Memory B cell (primary cell): ENCODE measurements at regions not wholly inside any gene's neighbourhood (a gene's known extent, or its start where the extent isn't known, plus 50 kb on each side); places are given as distances from the start of the nearest gene placed in this dataset.
"Not testable (repeated sequence)": the region's sequence is repeated elsewhere in the genome, so short reads cannot be mapped to it uniquely, and the experiment has no call there.

Experiments used
- ATAC-seq: fragments of 150-1000 bp; cut with Tn5 transposase; 2 replicates; pipeline ENCODE4 v1.10.0; 2021; ENCODE audit warnings: low read depth, mild to moderate bottlenecking, moderate library complexity
- DNase-seq, 2 donors: peaks; one replicate each; pipeline ENCODE4 v3.0.0; 2022; ENCODE audit warnings: low spot score in 2 of 2
- H3K27ac Mint-ChIP-seq: one replicate; pipeline ENCODE4 v1.8.0; 2022; ENCODE audit warnings: mild to moderate bottlenecking, moderate library complexity, mixed read lengths
- H3K27me3 Mint-ChIP-seq: one replicate; pipeline ENCODE4 v1.8.0; 2022; ENCODE audit warnings: mixed read lengths
- H3K36me3 Mint-ChIP-seq: one replicate; pipeline ENCODE4 v1.8.0; 2022; ENCODE audit warnings: mild to moderate bottlenecking, mixed read lengths
- H3K4me1 Mint-ChIP-seq: one replicate; pipeline ENCODE4 v1.8.0; 2022; ENCODE audit warnings: mixed read lengths
- H3K4me3 Mint-ChIP-seq: one replicate; pipeline ENCODE4 v1.8.0; 2022; ENCODE audit warnings: mild to moderate bottlenecking, moderate library complexity, mixed read lengths
- H3K9me3 Mint-ChIP-seq: one replicate; pipeline ENCODE4 v1.8.0; 2022; ENCODE audit warnings: mixed read lengths

DNA sequence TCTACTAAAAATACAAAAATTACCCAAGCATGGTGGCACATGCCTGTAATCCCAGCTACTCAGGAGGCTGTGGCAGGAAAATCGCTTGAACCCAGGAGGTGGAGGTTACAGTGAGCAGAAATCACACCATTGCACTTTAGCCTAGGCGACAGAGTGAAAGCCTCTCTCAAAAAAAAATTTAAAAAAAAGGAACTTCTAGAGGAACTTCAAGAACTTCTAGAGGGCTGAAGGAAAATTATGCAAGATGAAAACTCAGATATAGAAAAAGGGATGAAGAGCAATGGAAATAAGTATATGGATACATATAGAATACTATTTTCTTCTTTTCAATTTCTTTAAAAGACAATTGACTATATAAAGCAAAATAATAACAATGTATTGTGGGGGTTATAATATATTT lies 51.2 kb upstream of the PRR5 start:
- H3K27ac Mint-ChIP-seq, result no peak overlapping the region
- no peaks in the 10 kb centered on the region for H3K9me3 Mint-ChIP-seq
- H3K36me3 Mint-ChIP-seq, result no peaks in the 10 kb centered on the region
- H3K4me1 Mint-ChIP-seq, result no peaks in the 10 kb centered on the region
- no peak overlapping the region for H3K4me3 Mint-ChIP-seq
- peaks cover 5% of the 10 kb centered on the region for H3K27me3 Mint-ChIP-seq
- DNase-seq (no peak), ATAC-seq (no peak)

DNA sequence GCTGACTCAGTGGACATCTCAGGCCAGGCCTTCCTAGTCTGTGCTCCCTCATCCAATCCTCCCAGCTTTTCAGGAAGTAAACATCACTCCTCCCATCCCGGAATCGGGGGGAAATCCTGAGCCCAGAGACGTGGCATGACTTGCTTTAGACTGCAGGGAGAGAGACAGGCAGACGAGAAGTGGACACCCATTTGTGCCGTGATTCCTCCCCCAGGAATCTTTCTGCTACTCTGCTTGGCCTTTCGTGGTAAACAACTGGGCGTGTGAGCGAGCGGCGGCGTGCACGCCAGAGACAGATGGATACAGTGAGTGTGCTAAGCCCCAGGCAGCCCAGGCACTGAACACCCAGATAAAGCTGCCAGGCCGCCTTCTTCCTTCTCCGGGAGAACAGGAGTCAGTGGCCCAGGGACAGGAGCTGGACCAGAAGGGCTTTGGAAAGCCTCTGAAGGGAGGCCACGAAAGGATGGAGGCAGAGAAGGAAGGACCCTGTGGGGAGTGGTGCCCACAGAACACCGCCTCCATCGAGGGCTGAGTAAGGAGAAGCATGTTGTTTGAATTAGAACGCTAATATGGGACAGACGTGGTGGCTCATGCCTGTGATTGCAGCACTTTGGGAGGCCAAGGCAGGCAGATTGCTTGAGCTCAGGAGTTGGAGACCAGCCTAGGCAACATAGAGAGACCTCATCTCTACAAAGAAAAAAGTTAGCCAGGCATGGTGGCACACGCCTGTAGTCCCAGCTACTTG lies 53.0 kb upstream of the PRR5 start:
- no peaks in the 10 kb centered on the region for H3K9me3 Mint-ChIP-seq
- no peaks in the 10 kb centered on the region for H3K4me1 Mint-ChIP-seq
- no peaks in the 10 kb centered on the region for H3K36me3 Mint-ChIP-seq
- ATAC-seq (no peak), DNase-seq (no peak)
- H3K27ac Mint-ChIP-seq, result no peak overlapping the region
- peaks cover 8% of the 10 kb centered on the region for H3K27me3 Mint-ChIP-seq
- H3K4me3 Mint-ChIP-seq, result no peak overlapping the region

DNA sequence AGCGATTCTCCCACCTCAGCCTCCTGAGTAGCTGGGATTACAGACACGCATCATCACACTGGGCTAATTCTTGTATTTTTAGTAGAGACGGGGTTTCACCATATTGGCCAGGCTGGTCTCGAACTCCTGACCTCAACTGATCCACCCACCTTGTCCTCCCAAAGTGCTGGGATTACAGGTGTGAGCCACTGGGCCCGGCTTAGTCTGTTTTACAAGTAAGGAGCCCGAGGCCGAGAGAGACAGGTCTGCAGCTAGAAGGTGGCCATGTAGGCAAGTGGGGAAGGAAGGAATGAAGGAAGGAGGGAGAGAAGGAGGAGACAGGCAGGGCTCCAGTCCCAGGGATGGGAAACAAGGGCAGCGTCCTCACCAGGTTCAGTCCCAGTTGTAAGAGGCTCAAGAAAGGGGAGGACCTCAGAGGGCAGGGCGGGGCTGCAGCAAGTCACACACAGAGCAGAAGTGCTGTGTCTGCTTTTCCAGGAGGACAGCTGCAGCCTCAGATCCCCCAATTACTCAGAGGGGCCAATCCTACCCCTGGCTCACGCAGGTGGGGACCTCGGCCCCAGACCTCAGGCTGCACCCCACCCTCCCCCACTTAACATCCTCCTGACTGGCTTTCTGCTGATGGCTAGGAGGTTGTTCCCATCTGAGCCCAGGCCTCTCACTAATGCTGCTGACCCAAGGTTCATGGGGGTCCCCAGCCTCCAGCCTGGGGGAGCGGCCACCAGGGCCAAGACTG lies 53.8 kb upstream of the PRR5 start:
- DNase-seq (no peak), ATAC-seq (no peak)
- H3K4me1 Mint-ChIP-seq, result no peaks in the 10 kb centered on the region
- H3K4me3 Mint-ChIP-seq, result no peak overlapping the region
- H3K36me3 Mint-ChIP-seq, result no peaks in the 10 kb centered on the region
- H3K9me3 Mint-ChIP-seq, result no peaks in the 10 kb centered on the region
- H3K27me3 Mint-ChIP-seq, result peaks cover 8% of the 10 kb centered on the region
- no peak overlapping the region for H3K27ac Mint-ChIP-seq

DNA sequence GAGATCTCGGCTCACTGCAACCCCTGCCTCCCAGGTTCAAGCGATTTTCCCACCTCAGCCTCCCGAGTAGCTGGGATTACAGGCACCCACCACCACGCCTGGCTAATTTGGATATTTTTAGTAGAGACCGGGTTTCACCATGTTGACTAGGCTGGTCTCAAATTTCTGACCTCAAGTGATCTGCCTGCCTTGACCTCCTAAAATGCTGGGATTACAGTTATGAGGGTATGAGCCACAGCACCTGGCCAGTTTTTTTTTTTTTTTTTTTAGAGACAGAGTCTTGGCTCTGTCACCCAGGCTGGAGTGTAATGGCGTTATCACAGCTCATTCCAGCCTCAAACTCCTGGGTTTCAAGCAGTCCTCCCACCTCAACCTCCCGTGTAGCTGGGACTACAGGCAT lies 54.9 kb upstream of the PRR5 start:
- peaks cover 10% of the 10 kb centered on the region for H3K27me3 Mint-ChIP-seq
- H3K4me1 Mint-ChIP-seq, result no peaks in the 10 kb centered on the region
- DNase-seq, result no peak
- H3K4me3 Mint-ChIP-seq, result no peak overlapping the region
- no peaks in the 10 kb centered on the region for H3K36me3 Mint-ChIP-seq
- H3K9me3 Mint-ChIP-seq, result no peaks in the 10 kb centered on the region
- no peak overlapping the region for H3K27ac Mint-ChIP-seq
- no peak for ATAC-seq

DNA sequence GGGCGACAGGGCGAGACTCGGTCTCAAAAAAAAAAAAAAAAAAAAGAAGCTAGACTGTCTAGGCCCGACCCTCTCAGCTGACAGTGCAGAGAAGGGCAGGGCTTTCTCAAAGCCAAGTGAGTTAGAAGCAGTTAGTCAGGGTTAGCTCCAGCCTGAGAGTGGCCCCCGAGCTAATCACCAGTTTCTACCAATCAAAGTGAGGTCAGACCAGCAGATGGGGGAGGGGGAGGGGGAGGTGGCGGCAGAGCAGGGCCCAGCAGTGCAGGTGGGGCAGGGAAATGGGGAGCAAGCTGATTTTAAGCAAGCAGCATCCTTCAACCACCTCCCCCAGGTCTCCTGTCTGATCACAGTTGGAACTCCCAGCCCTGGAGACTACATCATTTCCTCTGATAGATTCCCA lies 55.3 kb upstream of the PRR5 start:
- Mint-ChIP-seq H3K9me3 (no peaks in the 10 kb centered on the region), H3K27me3 (peaks cover 11% of the 10 kb centered on the region), H3K4me3 (no peak overlapping the region), H3K36me3 (no peaks in the 10 kb centered on the region), H3K27ac (no peak overlapping the region), H3K4me1 (no peaks in the 10 kb centered on the region)
- ATAC-seq, result no peak
- DNase-seq, result no peak

DNA sequence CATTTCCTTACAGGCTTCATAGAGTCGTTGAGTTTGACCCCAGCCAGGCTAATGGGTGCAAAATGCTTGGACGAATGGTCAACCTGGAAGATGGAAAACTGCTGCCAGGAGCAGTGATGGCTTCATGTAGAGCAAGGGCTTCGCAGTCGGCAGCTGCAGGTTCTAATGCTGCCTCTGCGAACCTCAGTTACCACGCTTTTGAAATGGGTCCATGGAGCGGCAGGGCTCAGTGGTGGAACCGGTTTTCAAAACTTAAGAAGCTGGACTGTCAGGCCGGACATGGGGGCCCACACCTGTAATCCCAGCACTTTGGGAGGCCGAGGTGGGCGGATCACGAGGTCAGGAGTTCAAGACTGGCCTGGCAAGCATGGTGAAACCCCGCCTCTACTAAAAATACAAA lies 55.9 kb upstream of the PRR5 start:
- Mint-ChIP-seq H3K9me3 (no peaks in the 10 kb centered on the region), H3K36me3 (no peaks in the 10 kb centered on the region), H3K27ac (no peak overlapping the region), H3K4me1 (no peaks in the 10 kb centered on the region), H3K27me3 (peaks cover 11% of the 10 kb centered on the region), H3K4me3 (no peak overlapping the region)
- DNase-seq (no peak), ATAC-seq (no peak)

DNA sequence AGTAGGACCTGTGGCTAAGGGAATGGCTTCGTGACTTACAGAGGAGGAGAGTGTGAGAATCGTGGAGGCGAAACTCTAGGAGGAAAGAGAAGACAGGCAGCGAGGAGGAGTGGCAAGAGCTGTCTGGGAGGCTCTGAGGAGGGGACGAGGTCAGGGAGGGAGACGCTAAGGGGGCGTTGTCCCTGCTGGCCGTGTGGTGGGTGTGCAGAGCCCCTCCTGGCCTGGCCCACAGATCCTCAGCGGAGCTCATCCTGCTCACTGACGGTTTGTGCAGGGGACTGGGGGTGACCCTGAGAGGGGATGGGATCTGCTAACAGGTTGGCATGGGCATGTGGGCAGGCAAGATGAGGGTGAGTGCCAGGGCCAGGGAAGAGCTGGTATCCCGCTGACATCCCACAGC lies 56.5 kb upstream of the PRR5 start:
- H3K27ac Mint-ChIP-seq, result no peak overlapping the region
- H3K27me3 Mint-ChIP-seq, result peaks cover 11% of the 10 kb centered on the region
- no peaks in the 10 kb centered on the region for H3K4me1 Mint-ChIP-seq
- ATAC-seq (no peak), DNase-seq (no peak)
- no peak overlapping the region for H3K4me3 Mint-ChIP-seq
- no peaks in the 10 kb centered on the region for H3K36me3 Mint-ChIP-seq
- no peaks in the 10 kb centered on the region for H3K9me3 Mint-ChIP-seq

DNA sequence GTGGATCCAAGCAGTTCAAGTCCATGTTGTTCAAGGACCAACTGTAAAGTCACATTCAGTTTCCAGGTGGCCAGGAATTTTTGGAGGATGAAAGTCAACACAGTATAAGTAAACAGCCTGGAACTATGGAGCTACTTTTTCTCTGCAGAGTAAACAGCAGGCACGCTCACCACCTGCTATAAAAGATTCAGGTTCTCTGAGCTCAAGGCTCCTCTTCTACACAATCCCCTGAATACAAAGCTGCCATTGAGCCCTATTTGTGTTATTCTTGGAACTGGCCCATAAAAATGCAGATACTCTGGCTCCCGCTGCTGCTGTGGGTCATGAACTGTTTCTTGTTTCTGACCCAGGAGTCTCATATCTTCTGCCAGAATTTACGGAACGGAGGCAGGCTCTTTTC lies 56.9 kb upstream of the PRR5 start:
- H3K9me3 Mint-ChIP-seq, result no peaks in the 10 kb centered on the region

DNA sequence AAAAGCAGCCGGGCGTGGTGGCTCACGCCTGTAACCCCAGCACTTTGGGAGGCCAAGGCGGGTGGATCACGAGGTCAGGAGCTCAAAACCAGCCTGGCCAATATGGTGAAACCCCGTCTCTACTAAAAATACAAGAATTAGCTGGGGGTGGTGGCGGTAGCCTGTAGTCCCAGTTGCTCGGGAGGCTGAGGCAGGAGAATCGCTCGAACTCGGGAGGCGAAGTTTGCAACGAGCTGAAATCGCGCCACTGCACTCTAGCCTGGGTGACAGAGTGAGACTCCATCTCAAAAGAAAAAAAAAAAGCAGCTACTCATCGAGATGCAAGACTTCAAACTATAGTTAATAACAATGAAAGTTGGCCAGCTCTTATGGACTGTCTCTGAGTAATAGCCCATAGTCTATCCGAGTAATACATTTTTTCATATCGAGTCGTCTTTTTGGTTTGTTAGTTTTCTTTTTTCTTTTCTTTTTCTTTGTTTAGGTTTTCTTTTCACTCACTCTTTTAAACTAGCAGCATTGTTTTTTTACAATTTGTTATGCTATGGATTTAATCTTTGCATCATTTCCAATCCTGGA lies 58.4 kb upstream of the PRR5 start:
- not testable (repeated sequence) for H3K4me1 Mint-ChIP-seq, H3K4me3 Mint-ChIP-seq, ATAC-seq, H3K27ac Mint-ChIP-seq, H3K36me3 Mint-ChIP-seq, H3K9me3 Mint-ChIP-seq, DNase-seq
- peaks cover 11% of the 10 kb centered on the region for H3K27me3 Mint-ChIP-seq

More for the DNA sequence above, 56.9 kb upstream of the PRR5 start:
- H3K4me3 Mint-ChIP-seq, result no peak overlapping the region
- no peaks in the 10 kb centered on the region for H3K36me3 Mint-ChIP-seq
- no peak for ATAC-seq
- H3K4me1 Mint-ChIP-seq, result no peaks in the 10 kb centered on the region
- H3K27me3 Mint-ChIP-seq, result peaks cover 11% of the 10 kb centered on the region
- DNase-seq, result no peak
- no peak overlapping the region for H3K27ac Mint-ChIP-seq

DNA sequence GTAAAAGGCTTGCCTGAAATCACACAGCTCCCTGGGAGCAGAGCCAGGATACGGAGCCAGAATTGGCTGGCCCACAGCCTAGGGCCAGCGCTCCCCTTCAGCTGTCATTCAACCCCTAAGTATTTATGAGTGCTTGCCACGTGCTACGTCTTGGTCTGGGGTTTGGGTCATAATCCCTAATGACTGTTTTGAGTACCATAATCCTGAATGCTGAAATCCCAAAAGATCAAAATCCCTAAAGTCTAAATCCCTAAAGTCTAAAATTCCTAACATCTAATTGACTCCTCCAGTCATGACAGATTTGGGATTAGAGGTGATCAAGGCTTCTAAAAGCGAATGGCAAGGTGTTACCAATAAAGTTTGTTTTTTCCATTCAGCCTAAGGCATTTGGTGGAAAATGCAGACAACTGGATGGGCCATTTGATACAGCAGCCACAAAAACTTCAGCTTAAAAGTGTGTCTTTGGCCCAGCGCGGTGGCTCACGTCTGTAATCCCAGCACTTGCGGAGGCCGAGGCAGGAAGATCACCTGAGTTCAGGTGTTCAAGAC lies 59.8 kb upstream of the PRR5 start:
- Mint-ChIP-seq H3K4me1 (no peaks in the 10 kb centered on the region), H3K27me3 (peaks cover 8% of the 10 kb centered on the region), H3K36me3 (no peaks in the 10 kb centered on the region), H3K27ac (no peak overlapping the region), H3K9me3 (no peaks in the 10 kb centered on the region), H3K4me3 (no peak overlapping the region)
- DNase-seq, result no peak
- ATAC-seq, result no peak

DNA sequence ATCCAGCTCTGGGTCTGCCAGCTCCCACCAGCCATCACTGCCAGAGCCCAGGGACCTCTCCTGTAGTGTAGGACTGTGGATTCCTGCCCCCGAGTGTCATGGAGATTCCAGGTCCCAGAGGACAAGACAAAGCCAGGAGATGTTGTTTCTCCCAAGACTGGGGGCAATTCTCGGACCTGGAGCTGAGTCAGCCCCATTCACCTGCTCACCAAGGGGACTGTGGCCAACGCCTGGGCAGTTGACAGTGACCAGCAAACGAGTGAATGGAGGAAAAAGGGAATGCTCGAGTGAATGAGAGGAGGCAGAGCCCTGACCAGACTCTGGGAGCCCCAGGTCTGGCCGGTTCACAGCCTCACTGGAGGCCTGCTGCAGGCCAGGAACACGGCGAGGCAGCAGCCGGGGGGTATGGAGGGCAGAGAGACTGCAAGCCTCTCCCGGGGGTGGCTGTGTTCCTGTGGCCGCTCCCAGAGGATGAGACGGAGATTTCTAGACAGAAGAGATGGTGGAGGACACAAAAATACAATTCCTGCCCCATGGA lies 61.3 kb upstream of the PRR5 start:
- Mint-ChIP-seq H3K27me3 (peaks cover 19% of the 10 kb centered on the region), H3K36me3 (no peaks in the 10 kb centered on the region), H3K4me3 (no peak overlapping the region), H3K4me1 (no peaks in the 10 kb centered on the region), H3K27ac (no peak overlapping the region), H3K9me3 (peaks cover 7% of the 10 kb centered on the region)
- ATAC-seq (no peak), DNase-seq (no peak)

DNA sequence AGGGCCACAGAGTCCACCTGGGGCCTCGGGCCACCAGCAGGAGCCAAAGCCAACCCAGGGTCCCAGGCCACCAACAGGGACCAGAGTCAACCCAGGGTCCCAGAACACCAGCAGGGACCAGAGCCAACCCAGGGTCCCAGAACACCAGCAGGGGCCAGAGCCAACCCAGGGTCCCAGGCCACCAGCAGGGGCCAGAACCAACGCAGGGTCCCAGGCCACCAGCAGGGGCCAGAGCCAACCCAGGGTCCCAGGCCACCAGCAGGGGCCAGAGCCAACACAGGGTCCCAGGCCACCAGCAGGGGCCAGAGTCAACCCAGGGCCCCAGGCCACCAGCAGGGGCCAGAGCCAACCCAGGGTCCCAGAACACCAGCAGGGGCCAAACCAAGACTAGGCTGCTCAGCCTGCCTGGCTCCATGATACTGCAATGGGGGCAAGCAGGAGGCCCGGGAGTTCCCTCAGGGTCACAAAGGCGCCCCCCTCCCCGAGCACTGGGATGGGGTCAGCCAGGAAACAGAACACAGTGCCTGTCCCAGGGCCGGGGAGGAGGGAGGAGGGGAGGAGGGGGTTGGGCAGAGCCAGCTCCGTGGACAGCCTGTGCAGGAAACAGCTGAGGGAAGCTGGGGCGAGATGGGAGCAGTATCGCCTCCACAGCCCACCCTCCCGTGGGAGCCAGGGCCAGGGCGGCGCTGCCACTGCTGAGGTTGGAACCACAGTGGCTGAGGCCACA lies 62.0 kb upstream of the PRR5 start:
- H3K4me1 Mint-ChIP-seq, result no peaks in the 10 kb centered on the region
- peaks cover 7% of the 10 kb centered on the region for H3K9me3 Mint-ChIP-seq
- no peak overlapping the region for H3K27ac Mint-ChIP-seq
- peaks cover 15% of the 10 kb centered on the region for H3K27me3 Mint-ChIP-seq
- ATAC-seq, result no peak
- DNase-seq, result no peak
- no peak overlapping the region for H3K4me3 Mint-ChIP-seq
- H3K36me3 Mint-ChIP-seq, result no peaks in the 10 kb centered on the region

DNA sequence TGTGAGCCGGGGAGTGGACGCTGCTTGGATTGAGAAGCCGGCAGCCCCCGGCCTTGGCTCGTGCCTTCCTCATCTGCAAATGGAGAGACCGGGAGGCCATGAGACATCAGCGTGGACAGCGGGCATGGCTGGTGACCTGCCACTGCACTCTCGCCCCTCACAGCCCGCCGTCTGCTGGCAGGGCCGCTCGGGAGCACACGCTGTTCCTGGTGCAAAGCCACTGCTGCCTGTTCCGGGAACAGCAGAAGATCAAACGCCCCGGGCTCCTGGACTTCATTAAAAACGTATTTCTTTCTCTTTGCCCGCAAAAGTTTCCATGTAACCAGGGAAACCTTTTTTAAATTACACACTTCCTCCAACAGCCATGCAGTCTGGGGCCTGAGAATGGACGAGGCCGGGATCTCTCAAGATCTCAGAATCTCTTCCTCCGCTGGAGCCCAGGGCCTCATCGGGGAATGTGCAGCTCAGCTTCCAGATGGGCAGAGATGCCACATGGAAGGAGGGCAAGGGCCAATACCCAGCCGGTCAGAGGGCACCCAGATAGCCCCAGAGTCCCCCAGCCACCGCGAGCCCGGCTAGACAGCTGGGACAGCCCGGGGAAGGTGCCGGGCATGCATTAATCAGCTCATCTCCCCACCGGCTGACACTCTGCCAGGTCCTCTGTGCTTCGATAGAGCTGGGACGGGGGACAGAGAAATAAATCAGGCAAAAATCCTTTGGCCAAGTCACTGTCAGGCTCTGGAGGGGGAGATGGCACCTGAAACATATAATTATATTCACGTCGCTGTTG lies 62.8 kb upstream of the PRR5 start:
- H3K9me3 Mint-ChIP-seq, result peaks cover 7% of the 10 kb centered on the region
- no peak overlapping the region for H3K4me3 Mint-ChIP-seq
- DNase-seq, result no peak
- peaks cover 15% of the 10 kb centered on the region for H3K27me3 Mint-ChIP-seq
- H3K27ac Mint-ChIP-seq, result no peak overlapping the region
- no peaks in the 10 kb centered on the region for H3K4me1 Mint-ChIP-seq
- no peak for ATAC-seq
- H3K36me3 Mint-ChIP-seq, result no peaks in the 10 kb centered on the region
